ENCODE measurements at regions not wholly inside any gene's neighbourhood (a gene's known extent, or its start where the extent isn't known, plus 50 kb on each side); places are given as distances from the start of the nearest gene placed in this dataset.

DNA sequence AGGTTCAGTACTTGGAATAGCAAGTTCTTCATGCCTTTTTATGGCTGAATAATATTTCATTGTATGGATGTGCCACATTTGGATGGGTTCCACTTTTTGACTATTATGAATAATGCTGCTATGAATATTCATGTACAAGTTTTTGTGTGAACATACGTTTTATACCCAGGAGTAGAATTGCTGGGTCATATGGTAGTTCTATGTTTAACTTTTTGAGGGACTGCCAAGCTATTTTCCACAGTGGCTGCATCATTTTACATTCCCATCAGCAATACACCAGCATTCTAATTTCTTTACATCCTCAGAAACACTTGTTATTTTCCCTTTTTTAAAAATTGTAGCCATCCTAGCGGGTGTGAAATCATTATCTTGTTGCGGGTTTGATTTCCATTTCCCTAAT lies 76.0 kb upstream of the PRR20G start:
- Mint-ChIP-seq H3K36me3 (no peaks in the 10 kb centered on the region), H3K27ac (no peak overlapping the region), H3K27me3 (peaks cover 40% of the 10 kb centered on the region), H3K9me3 (no peaks in the 10 kb centered on the region), H3K4me3 (no peak overlapping the region), H3K4me1 (ENCODE audit: unreplicated experiment) (no peaks in the 10 kb centered on the region)
- no peak for DNase-seq (ENCODE audit: extremely low spot score, unreplicated experiment)
- TF ChIP-seq CTCF (conservative IDR thresholded peaks at IDR 0.05): no peak

DNA sequence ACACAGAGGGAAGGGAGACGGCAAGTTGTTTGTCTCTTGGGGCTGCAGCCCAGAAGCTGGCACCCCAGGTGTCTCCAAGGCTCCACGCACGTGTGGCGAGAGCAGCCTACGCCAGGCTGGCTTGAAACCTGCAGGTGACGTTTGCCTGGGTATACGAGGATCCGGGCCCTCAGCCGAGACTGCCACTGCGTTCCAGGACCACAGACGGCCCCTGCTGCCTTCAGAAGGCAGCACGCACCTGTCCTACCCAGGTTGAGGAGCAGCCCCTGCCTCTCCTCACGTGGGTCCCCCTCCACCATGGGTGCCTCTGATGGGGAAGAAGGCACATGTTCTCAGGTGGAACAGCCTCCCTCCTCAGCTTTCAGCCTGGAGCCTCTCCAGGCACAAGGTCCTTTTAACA lies 75.3 kb upstream of the PRR20G start:
- H3K36me3 Mint-ChIP-seq: no peaks in the 10 kb centered on the region
- H3K4me3 Mint-ChIP-seq: no peak overlapping the region
- H3K4me1 Mint-ChIP-seq (ENCODE audit: unreplicated experiment): no peaks in the 10 kb centered on the region
- DNase-seq (ENCODE audit: extremely low spot score, unreplicated experiment): no peak
- H3K27ac Mint-ChIP-seq: no peak overlapping the region
- H3K27me3 Mint-ChIP-seq: peaks cover 44% of the 10 kb centered on the region
- TF ChIP-seq CTCF (conservative IDR thresholded peaks at IDR 0.05): no peak
- peaks cover 4% of the 10 kb centered on the region for H3K9me3 Mint-ChIP-seq

- H3K4me3 Mint-ChIP-seq: no peak overlapping the region
- no peaks in the 10 kb centered on the region for H3K4me1 Mint-ChIP-seq (ENCODE audit: unreplicated experiment)
- DNase-seq (ENCODE audit: extremely low spot score, unreplicated experiment): no peak
- no peak overlapping the region for H3K27ac Mint-ChIP-seq
- peaks cover 30% of the 10 kb centered on the region for H3K27me3 Mint-ChIP-seq
- H3K9me3 Mint-ChIP-seq: peaks cover 17% of the 10 kb centered on the region
- no peaks in the 10 kb centered on the region for H3K36me3 Mint-ChIP-seq
- TF ChIP-seq CTCF (conservative IDR thresholded peaks at IDR 0.05): no peak
These were observed 72.8 kb upstream of the PRR20G start for GRCh38 chr3:127360647-127361046.

GRCh38 chr3:127358641-127359040 lies 70.8 kb upstream of the PRR20G start:
- H3K9me3 Mint-ChIP-seq: peaks cover 18% of the 10 kb centered on the region
- H3K4me3 Mint-ChIP-seq: no peak overlapping the region
- TF ChIP-seq CTCF (conservative IDR thresholded peaks at IDR 0.05): no peak
- no peaks in the 10 kb centered on the region for H3K4me1 Mint-ChIP-seq (ENCODE audit: unreplicated experiment)
- no peak overlapping the region for H3K27ac Mint-ChIP-seq
- H3K36me3 Mint-ChIP-seq: no peaks in the 10 kb centered on the region
- no peak for DNase-seq (ENCODE audit: extremely low spot score, unreplicated experiment)
- peaks cover 19% of the 10 kb centered on the region for H3K27me3 Mint-ChIP-seq

- DNase-seq (ENCODE audit: extremely low spot score, unreplicated experiment): no peak
- Mint-ChIP-seq H3K27me3 (peaks cover 24% of the 10 kb centered on the region), H3K9me3 (peaks cover 18% of the 10 kb centered on the region), H3K4me3 (no peak overlapping the region), H3K27ac (no peak overlapping the region), H3K36me3 (no peaks in the 10 kb centered on the region), H3K4me1 (ENCODE audit: unreplicated experiment) (no peaks in the 10 kb centered on the region)
- TF ChIP-seq CTCF (conservative IDR thresholded peaks at IDR 0.05): no peak
These were observed 68.5 kb upstream of the PRR20G start for GRCh38 chr3:127356381-127356780.

- Mint-ChIP-seq H3K36me3 (no peaks in the 10 kb centered on the region), H3K27me3 (peaks cover 24% of the 10 kb centered on the region), H3K9me3 (peaks cover 18% of the 10 kb centered on the region), H3K4me3 (no peak overlapping the region), H3K27ac (no peak overlapping the region), H3K4me1 (ENCODE audit: unreplicated experiment) (no peaks in the 10 kb centered on the region)
- TF ChIP-seq CTCF (conservative IDR thresholded peaks at IDR 0.05): no peak
- no peak for DNase-seq (ENCODE audit: extremely low spot score, unreplicated experiment)
These were observed 66.9 kb upstream of the PRR20G start for GRCh38 chr3:127354761-127355160.
